ENCODE measurements at regions not wholly inside any gene's neighbourhood (a gene's known extent, or its start where the extent isn't known, plus 50 kb on each side); places are given as distances from the start of the nearest gene placed in this dataset.

- TF ChIP-seq CTCF (conservative IDR thresholded peaks at IDR 0.05; ENCODE audit: low read depth, low read length): no peak
- TF ChIP-seq EZH2phosphoT487 (IDR thresholded peaks at IDR 0.05; ENCODE audit: borderline replicate concordance, low read length): no peak
These were observed 1017.5 kb upstream of the TMEM132C start for GRCh38 chr12:127249428-127249827.

Data from PC-3 (cell line).